Fibroblast of villous mesenchyme (primary cell): ENCODE measurements at regions not wholly inside any gene's neighbourhood (a gene's known extent, or its start where the extent isn't known, plus 50 kb on each side); places are given as distances from the start of the nearest gene placed in this dataset.

Source experiments
- DNase-seq: peaks from one replicate; pipeline ENCODE4 v3.0.0-alpha.2; 2010; ENCODE audit warnings: low read depth
- H3K4me3 ChIP-seq: 2 replicates; pipeline ENCODE4 v1.5.1; 2011; ENCODE audit warnings: low read depth, mild to moderate bottlenecking, low read length
- CTCF ChIP-seq: IDR thresholded peaks from 2 replicates; pipeline ENCODE4 v1.5.1; 2012; ENCODE audit warnings: low read depth, mild to moderate bottlenecking, low read length; ENCODE audit not compliant: insufficient read depth

GRCh38 chr5:124342986-124343385 is 403.5 kb downstream of the ZNF608 start:
- H3K4me3 ChIP-seq: no peak overlapping the region
- DNase-seq: no peak
- no peak for TF ChIP-seq CTCF

- no peak overlapping the region for H3K4me3 ChIP-seq
- DNase-seq: peak; percentile 4
- TF ChIP-seq CTCF: no peak
Observed at GRCh38 chr5:124342584-124342983, 403.9 kb downstream of the ZNF608 start.

GRCh38 chr5:124342027-124342471 is 404.4 kb downstream of the ZNF608 start:
- no peak for TF ChIP-seq CTCF
- peak; percentile 72 for DNase-seq
- no peak overlapping the region for H3K4me3 ChIP-seq

GRCh38 chr5:124341066-124341858 is 405.2 kb downstream of the ZNF608 start:
- DNase-seq: peak; percentile 11
- no peak overlapping the region for H3K4me3 ChIP-seq
- no peak for TF ChIP-seq CTCF

- H3K4me3 ChIP-seq: no peak overlapping the region
- TF ChIP-seq CTCF: no peak
- DNase-seq: peak; percentile 28
Observed at GRCh38 chr5:124337996-124338395, 408.4 kb downstream of the ZNF608 start.

- H3K4me3 ChIP-seq: no peak overlapping the region
- no peak for TF ChIP-seq CTCF
- DNase-seq: no peak
Observed at GRCh38 chr5:124333298-124333979, 413.0 kb downstream of the ZNF608 start.
